CD4-positive, alpha-beta T cell treated with Interleukin-10 for 1 hour (primary cell): ENCODE measurements at regions not wholly inside any gene's neighbourhood (a gene's known extent, or its start where the extent isn't known, plus 50 kb on each side); places are given as distances from the start of the nearest gene placed in this dataset.
A peak's percentile ranks its signal among the peaks of the same experiment; 100 is the strongest.

ENCODE experiments used
- DNase-seq: peaks from one replicate; pipeline ENCODE4 v3.0.0-alpha.2; 2020

DNA sequence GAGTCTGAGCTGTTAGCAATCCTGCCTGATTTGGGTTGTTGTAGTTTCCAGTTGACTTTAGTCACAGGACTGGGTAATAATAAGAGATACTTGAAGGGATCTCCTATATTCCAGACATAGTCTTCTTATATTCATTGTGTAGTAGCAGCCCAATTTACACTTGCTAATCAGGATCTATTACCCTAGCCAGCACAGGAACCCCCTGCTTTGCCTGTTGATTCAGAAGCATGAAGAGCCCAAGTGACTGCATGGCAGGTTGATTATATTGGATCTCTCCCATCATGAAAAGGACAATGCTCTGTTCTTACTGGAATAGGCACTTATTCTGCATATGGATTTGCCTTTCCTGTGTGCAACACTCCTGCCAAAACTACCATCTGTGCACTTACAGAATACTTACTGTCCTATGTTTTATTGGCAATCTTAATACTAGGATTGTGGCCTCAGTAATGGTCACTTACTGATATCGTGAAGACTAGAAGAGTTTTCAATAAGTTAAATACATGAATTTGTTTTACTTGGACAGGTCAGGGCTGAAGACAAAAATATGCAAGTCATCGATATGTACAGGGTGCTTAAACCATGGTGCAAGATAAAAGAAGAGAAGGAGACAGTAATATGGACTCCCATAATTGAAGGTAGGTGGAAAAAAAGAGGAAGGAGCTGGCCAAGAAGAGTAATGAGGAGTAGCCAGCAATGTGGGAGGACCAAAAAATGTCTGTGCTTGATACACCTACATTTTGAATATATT, 304.1 kb downstream of the MCTP2 start:
- no peak for DNase-seq

DNA sequence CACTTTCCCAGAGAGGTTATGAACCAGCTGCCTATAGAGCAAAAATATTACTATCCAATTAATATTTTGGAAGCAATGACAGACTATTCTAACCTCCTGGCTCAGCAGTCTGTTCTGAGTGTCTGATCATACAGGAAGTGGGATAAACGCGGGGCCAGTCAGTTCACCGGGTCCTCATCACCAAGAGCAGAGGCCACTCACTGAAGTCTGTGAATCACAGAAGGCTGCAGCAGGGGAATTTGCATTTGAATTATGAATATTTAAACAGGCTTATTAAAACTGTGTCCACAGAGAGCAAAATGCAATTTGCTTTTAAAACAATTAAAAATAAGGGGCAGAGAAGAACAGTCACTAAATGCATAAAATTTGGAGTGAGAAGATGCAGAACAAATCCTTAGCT, 305.2 kb downstream of the MCTP2 start:
- no peak for DNase-seq

DNA sequence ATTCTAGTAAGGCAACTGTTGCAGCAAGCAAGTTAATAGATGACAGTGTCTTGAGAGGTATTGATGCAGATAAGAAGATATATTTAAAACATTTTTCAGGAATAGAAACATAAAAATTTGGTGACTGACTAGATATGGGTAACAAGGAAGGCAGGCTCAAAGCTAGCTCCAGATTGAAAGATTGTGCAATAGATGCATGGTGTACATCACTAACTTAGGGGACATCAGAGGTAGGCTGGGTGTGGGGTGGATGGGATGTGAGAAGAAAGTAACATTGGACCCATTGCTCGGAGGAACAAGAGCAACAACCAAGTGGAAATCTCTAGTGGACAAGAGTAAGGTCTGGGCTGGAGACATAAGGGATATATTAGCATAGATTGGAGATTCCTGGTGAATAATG, 306.9 kb downstream of the MCTP2 start:
- no peak for DNase-seq

DNA sequence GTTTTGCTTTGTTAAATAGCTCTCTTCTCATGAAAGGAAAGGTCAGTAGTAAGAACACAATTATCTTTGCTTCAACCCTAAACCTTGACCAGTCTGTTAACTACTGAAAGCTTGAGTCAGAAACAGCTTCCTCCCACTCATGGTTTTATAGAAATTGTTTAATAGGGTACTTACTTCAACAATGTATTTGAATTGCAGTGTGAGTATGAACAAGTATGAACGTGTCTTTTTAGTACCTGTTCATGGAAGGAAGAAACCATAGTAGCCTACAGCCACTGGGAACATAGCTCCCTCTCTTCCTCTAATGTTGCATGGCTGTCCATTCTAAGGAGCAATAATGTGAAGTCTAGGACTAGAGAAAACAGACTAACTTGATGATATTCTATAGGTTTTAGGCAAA, 311.0 kb downstream of the MCTP2 start:
- DNase-seq = no peak

- DNase-seq = no peak
Measured at GRCh38 chr15:94546808-94547207, 315.4 kb downstream of the MCTP2 start.

DNA sequence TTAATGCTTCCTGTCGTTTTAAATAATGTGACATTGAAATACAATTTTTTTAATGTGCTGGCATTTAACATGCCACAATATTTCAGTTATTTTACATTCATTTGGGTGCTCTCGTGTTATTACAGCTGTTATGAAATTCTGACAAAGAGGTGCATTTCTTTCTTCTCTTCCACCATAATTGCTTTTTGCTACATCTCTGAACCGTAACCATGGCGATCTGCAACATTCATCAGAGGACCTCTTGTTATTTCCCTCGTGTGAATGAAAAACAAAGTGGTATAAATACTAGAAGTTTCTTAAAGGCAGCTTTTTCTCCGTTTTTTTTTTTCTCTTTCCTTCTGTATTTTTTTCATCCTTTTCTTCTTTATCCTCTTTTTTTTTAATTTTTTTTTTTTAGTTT, 316.4 kb downstream of the MCTP2 start:
- DNase-seq = no peak

DNA sequence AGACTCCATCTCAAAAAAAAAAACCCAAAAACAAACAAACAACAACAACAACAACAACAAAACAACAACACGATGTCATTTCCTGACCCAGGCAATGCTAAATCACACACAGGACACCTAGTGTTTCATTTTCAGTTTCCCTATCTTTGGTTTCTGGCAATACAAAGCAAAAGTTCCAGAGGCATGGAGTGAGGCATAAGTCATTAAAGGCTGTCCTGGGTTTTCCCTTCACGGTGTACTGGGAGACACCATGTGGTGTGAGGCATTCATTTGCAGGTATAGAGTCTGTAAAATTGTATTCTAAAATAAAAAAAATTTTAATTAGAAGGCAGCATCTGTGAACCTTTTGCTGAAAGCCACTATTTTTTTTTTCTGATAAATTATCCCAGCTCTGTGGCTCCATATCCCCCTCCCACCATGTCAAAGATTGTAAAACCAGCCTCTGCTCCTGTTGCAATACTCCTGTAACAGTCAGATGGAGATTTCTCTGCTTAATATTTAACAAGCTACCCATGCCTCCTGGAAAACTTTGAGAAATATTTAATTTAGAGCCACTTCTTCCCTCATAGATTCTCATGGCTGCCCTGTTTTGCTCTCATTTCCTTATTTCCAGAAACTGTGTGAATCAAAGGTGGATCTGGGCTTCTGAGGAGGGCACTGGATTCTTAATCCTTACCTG, 324.6 kb downstream of the MCTP2 start:
- DNase-seq = no peak

DNA sequence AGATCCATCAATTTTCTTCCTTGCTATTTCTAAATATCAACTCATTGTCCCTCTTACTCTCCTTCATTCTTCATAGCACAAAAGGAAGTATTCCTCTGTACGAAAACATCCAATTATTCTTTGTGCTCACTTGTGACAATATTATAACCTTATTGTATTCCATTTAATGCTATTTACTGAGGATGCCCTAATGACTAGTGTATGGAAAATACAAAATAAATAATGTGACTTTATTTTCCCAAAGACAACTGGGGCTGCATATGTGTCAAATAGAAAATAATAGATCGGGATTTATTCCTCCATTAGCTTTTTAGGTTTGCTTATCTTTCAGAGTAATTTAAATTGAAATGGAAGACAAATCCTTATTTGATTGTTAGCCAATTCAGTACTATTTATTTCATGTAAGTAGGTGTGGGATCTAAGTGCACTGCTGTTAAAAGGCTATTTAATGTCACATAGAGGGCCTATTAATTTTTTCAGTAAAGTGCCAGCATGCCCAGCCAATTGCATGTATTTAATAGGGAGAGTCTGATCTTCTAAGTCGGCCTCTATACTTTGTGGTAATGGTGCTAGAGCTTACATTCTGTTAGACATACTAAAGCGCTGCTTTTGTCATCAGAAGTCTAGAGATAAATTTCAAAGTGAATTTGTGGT, 329.8 kb downstream of the MCTP2 start:
- no peak for DNase-seq

DNA sequence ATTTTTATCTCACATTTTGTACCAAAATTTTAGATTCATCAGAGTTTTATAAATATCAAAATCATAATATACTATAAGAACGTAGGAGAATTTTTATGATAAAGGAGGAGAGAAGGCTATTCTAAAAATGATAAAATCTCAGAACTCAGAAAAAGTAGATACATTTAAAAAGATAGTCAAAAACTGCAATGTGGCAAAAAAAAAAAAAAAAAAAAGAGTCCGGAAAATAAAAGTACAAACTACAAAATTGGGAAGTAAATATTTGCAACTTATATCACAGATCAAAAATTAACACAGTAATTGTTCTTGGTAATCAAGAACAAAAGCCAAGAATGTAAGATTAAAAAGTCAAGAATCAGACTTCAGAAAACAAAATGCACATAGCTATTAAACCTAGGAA, 332.1 kb downstream of the MCTP2 start:
- no peak for DNase-seq

GRCh38 chr15:94576889-94577533, 345.6 kb downstream of the MCTP2 start:
- DNase-seq = peak; percentile 33

DNA sequence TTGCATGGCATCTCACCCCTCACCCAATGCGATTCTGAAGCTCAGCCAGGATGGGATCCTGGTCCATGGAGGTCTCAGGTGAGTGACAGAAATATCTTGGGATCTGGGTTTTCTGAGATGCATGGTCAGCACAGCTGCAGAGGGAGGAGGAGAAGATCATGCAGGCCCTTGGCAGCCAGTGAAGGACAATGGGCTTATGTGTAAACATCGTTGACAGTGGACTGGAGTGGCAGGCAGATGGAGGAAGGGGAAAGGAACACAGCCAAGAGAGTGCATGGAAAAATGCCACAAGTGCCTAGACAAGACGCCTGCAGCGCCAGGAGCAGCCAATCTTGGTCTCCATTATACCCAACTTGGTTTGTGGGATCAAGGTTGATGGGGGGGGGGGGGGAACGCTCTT, 347.9 kb downstream of the MCTP2 start:
- no peak for DNase-seq

DNA sequence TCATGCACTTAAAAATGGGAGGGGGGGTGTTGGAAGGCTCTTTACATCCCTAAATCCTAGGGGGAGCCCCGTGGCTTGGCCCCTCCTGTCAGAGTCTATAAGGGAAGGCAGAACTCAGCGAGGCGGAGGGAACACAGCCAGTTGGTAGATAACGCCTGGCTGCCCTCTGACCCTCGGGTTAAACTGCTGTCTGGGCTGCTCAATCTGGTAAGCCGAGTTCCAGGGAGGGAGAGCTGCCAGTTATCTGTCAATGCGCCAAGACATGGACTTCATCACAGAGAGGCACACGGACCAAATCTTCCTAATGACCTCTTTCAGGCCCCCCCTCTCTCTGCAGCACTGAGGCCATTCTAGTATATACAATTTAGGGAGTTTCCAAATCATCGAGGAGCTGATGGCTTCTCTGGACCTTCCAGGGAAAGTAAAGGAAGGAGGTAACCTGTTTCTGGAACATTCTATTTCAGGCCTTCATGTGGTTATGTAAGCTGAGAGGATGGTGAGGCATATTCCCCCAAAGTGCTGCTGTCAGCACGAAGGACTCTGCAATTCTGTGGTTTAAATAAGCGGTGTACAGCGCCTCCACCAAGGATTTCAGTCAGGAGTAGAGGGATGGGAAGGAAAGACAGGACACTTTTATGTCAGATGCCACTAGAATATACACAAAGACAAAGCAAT, 349.0 kb downstream of the MCTP2 start:
- DNase-seq = no peak

GRCh38 chr15:94582368-94582767, 351.0 kb downstream of the MCTP2 start:
- DNase-seq = peak; percentile 9

DNA sequence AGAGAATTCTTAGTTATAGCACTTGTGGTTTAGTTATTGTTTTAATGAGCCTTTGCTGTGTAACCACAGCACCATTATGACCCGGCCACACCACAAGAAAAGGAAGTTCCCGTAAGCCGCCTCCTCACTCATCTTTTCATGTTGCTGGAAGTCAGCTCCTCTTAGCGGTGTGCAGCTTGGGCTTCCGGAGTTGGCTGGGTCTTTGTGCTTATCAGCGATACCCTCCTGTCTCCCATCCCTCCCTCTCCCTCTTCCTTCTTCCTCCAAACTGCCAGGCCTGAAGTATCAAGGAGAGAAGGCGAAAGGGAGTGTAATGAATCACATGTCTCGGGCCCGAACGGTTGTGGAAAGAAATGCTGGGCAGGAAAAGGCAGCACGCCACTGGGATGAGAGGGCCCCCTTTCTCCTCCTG, 353.5 kb downstream of the MCTP2 start:
- DNase-seq = peak; percentile 60

GRCh38 chr15:94586099-94586498, 354.7 kb downstream of the MCTP2 start:
- no peak for DNase-seq

GRCh38 chr15:94587113-94587512, 355.8 kb downstream of the MCTP2 start:
- DNase-seq = no peak

DNA sequence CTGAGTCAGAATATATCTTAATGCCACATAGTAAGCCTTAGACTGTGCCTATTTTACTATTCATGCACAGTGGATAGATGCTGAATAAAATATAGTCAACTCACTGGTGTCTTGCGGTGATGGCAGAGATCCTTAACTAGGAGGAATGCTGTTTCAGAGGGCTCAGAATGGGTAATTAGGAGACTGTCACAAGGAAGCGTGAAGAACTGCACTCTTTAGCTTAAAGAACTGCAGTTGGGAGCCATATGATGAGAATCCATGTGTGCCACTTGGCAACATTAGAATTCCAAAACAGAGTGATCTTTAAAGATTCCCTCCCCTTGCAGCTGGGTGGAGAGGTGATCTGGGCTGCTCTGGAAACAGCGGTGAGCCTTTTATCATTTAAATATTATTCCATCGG, 357.6 kb downstream of the MCTP2 start:
- DNase-seq = no peak

DNA sequence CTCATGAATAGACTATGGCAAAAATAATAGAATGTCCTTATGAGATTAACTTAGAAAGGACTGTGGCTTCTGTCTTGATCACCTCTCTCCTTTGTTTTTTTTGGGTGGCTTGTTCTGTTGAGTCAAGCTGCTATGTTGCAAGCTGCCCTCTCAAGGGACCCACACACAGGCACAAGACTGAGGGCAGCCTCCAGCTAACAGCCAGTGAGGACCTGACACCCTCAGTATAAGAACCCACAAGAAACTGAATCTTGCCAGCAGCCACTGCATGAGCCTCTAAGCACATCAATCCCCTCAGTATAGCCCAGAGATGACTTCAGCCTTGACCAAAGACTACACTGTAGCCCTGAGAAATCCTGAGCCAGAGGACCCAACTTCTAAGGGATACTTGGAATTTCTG, 361.1 kb downstream of the MCTP2 start:
- DNase-seq = no peak

DNA sequence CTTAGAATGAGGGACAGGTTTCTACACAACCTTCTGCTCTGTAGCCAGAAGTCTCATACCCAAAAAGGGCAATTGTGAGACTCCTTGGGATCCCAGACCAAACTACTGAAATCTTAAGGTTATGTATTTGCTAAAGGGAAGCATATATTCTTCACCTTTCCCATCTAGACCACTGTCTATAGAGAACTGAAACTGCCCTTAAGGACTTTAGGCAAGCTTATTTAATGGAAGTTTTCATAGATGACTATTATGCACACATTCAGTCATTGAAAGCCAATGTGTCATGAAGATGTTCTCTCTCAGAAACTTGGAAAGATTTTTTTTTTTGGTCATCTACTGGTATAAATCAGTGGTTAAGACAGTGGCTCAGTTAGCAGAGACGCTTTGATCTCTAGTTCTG, 365.3 kb downstream of the MCTP2 start:
- no peak for DNase-seq

DNA sequence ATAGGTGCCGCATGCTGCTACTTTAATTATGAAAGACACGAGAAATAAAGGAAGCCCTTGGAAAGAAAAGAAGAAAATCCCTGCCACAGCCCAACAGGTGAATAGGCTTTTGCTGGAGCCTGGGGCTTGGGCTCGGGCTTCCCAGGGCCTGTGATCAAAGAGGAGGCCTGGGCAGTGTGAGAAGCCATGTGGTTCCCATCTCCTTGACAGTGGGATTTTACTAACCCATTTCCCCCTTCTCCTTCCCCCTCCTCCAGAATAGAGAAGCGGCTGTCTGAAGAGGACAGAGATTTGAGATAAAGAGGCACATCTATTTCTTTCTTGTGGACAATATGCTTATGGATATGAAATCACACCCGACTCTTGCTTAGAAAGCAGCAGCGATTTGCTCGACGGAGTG, 369.1 kb downstream of the MCTP2 start:
- DNase-seq = no peak

GRCh38 chr15:94602754-94603470, 371.6 kb downstream of the MCTP2 start:
- DNase-seq = no peak

DNA sequence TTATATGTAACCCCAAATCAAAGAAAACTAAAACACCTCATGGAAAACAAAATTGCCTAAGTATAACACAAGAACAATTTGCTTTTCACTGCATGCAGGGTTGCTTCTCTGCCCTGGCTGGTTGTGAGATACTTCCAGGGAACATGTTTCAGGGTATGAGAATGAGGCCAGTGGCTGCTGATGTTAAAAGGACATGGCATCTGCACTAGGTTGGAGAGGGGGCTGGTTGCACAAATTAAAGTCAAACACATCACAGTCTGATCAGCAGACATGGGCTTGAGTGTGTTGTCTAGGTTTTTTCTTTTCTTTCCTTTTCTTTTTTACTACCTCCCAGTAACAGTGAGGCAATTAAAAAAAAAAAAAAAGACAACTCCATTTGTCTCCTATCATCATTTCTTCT, 374.9 kb downstream of the MCTP2 start:
- no peak for DNase-seq
